IMR-90 (cell line): ENCODE measurements at regions not wholly inside any gene's neighbourhood (a gene's known extent, or its start where the extent isn't known, plus 50 kb on each side); places are given as distances from the start of the nearest gene placed in this dataset.

Experiments used
- BHLHE40 ChIP-seq: fragments of 150-350 bp; IDR thresholded peaks from 2 replicates; pipeline ENCODE4 v1.6.1; 2016; ENCODE audit warnings: mild to moderate bottlenecking, low read depth, low read length
- CEBPB ChIP-seq: IDR thresholded peaks from 2 replicates; pipeline ENCODE4 v1.6.1; 2012; ENCODE audit warnings: low read depth, low read length, improper control_type of control experiment
- MAZ ChIP-seq: IDR thresholded peaks from 2 replicates; pipeline ENCODE4 v1.6.1; 2012; ENCODE audit warnings: low read depth, mild to moderate bottlenecking, low read length, improper control_type of control experiment, moderate library complexity, borderline replicate concordance
- MXI1 ChIP-seq: IDR thresholded peaks from 2 replicates; pipeline ENCODE4 v1.6.1; 2012; ENCODE audit warnings: low read depth, mild to moderate bottlenecking, low read length, moderate library complexity, borderline replicate concordance
- POLR2A ChIP-seq: IDR thresholded peaks from 2 replicates; pipeline ENCODE4 v1.6.1; 2012; ENCODE audit warnings: mild to moderate bottlenecking, low read depth, low read length
- RFX5 ChIP-seq: IDR thresholded peaks from 2 replicates; pipeline ENCODE4 v1.8.0; 2012; ENCODE audit warnings: low read depth, mild to moderate bottlenecking, low read length, moderate library complexity
- TF ChIP-seq, protein P1 (sequence below): conservative IDR thresholded peaks from 2 replicates; pipeline ENCODE4 v1.5.1; 2012; ENCODE audit warnings: mild to moderate bottlenecking, low read depth, low read length, improper control_type of control experiment
- TF ChIP-seq, protein P2 (sequence below): fragments of 150-350 bp; IDR thresholded peaks from 2 replicates; pipeline ENCODE4 v1.6.1; 2017; ENCODE audit warnings: mild to moderate bottlenecking, antibody characterized with exemption, low read length, low read depth

DNA sequence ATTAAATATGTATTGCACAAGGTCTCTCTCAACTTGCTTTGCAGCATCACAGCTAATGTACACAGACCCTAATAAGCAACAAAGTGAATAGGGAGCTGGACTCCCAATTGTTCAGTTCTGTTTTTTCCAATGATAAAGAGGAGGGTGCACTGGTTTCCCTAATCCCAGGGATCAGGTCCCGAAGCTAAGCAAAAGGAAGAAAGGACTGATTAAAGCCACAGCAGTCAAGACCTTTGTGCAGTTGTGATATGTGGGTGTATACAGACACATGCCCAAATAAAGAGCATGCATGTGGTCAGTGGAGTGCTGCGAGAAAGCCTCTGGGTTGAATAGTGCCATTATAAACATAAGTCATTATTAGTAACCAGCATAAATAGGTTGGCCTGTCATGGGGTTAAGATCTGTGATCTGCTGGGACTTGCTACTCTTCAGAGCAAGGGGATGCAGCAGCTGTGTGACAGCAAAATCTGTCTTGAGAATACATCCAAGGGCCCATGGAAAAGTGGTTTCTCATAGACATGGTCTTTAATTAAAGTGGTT is 1863.1 kb upstream of the WWC1 start:
- TF ChIP-seq, protein P1, sequence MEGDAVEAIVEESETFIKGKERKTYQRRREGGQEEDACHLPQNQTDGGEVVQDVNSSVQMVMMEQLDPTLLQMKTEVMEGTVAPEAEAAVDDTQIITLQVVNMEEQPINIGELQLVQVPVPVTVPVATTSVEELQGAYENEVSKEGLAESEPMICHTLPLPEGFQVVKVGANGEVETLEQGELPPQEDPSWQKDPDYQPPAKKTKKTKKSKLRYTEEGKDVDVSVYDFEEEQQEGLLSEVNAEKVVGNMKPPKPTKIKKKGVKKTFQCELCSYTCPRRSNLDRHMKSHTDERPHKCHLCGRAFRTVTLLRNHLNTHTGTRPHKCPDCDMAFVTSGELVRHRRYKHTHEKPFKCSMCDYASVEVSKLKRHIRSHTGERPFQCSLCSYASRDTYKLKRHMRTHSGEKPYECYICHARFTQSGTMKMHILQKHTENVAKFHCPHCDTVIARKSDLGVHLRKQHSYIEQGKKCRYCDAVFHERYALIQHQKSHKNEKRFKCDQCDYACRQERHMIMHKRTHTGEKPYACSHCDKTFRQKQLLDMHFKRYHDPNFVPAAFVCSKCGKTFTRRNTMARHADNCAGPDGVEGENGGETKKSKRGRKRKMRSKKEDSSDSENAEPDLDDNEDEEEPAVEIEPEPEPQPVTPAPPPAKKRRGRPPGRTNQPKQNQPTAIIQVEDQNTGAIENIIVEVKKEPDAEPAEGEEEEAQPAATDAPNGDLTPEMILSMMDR, result no peak
- no peak for TF ChIP-seq MXI1
- no peak for TF ChIP-seq POLR2A
- TF ChIP-seq CEBPB, result no peak
- TF ChIP-seq, protein P2, sequence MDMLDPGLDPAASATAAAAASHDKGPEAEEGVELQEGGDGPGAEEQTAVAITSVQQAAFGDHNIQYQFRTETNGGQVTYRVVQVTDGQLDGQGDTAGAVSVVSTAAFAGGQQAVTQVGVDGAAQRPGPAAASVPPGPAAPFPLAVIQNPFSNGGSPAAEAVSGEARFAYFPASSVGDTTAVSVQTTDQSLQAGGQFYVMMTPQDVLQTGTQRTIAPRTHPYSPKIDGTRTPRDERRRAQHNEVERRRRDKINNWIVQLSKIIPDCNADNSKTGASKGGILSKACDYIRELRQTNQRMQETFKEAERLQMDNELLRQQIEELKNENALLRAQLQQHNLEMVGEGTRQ, result no peak
- no peak for TF ChIP-seq RFX5
- no peak for TF ChIP-seq BHLHE40
- TF ChIP-seq MAZ, result no peak
